HG03139 (cell line): ENCODE measurements at regions not wholly inside any gene's neighbourhood (a gene's known extent, or its start where the extent isn't known, plus 50 kb on each side); places are given as distances from the start of the nearest gene placed in this dataset.

ENCODE experiments used
- ATAC-seq: cut with Tn5 transposase; IDR thresholded peaks from one replicate; pipeline ENCODE4 v1.9.1; 2021; ENCODE audit not compliant: unreplicated experiment

- ATAC-seq, result no peak
Observed at GRCh38 chr3:137409584-137409983, 354.5 kb upstream of the SOX14 start.

DNA sequence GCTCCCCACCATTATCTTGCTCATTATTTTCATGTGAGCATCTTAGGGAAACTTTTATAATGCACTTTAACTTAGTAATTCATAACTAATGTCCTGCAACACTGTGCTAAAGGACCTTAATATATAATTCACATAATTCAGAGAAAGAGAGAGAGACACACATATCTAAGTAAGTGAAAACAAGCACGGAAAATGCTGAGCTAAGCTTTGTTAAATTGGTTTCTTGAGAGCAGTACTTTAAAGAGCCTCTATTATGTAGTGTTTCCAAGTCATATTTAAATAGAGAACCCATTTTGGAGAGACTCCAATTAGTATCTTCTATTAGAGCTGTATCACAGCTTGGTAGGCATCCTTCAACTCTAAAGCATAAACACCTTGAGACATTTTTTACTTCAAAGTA, 354.1 kb upstream of the SOX14 start:
- no peak for ATAC-seq

DNA sequence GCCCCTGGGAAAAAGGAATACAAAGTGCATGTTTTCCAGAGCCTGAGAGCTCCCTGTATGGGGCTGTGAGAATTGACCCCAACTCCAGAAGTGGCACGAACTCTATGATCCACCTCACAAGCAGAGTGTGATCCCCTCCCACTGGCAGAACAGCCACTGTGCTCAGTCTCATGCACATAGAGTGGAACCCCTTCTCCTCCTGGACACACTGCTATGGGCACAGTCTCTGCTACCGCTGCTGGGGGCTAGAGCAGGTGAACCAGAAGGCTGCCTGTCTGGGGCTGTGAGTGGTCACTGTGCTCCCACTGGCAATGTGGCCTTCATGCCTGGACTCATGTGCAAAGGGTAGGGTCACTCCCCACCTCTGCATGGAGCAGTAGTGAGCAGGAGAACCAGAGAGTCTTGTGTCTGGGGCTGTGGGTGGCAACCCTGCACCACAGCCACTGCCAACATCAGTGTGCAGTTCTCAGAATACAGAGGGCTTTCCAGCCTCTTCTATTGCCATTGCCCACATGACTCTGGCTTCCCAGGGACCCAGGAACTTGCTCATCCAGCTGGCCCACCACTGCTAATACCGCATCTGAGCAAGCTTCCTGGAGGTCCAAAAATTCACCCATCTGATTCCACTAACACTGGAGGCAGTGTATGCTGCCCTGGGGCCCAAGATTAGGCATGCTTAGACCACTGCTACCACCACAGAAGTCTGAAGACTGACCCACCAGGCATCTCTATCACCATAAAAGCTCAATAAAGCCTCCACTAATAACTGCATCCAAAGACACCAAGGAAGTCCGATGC, 343.7 kb upstream of the SOX14 start:
- no peak for ATAC-seq

DNA sequence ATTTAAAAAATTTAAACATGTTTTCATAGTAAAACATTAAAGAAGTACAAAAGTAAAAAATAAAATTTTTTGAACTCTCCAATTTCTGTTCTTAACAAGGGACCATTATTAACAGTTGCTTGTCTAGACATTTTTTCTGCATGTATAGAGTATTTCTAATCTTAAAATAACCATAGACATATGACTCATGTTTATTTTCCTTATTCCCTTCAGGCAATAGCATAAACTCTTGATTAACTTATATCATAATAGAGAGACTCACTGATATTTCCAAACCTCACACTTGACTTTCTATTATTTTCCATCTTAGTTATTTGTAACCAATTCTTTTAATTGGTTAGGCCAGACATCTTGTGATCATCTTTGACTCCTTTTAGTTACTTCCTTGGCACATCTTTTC, 325.6 kb upstream of the SOX14 start:
- no peak for ATAC-seq

DNA sequence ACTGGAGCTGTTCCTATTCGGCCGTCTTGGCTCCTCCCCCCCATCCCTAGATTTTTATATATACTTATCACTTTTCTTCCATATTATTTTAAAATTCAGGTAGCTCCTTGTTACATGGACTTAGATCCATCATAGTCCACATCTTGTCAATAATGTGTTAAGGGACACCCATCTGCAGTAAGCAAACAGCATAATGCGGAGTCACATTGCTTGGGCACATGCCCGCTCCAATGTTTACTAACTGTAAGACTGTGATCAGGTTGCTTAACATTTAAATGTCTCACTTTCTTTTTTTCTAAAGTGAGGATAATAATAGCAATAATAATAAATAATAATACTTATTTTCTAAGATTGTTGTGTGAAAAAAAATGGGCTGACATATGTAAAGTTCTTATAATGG, 303.2 kb upstream of the SOX14 start:
- no peak for ATAC-seq

DNA sequence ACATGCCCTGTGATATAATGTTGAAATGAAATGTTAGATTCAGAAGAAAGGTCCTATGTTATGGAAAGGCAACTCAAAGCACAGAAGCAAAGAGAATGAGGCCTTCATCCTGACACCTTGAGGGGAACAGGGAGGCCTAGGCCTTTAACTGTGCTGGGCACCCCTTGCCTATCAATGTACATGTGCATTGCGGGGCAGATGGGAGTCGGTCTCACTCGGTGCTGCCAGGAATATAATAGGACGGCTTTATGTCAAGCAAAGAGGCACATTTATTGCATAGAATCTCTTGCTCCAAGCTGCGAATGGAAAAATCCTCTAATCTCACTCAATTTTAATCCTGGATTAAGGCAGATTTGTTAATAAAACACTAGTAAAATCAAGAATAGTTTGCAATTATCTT, 301.0 kb upstream of the SOX14 start:
- no peak for ATAC-seq

DNA sequence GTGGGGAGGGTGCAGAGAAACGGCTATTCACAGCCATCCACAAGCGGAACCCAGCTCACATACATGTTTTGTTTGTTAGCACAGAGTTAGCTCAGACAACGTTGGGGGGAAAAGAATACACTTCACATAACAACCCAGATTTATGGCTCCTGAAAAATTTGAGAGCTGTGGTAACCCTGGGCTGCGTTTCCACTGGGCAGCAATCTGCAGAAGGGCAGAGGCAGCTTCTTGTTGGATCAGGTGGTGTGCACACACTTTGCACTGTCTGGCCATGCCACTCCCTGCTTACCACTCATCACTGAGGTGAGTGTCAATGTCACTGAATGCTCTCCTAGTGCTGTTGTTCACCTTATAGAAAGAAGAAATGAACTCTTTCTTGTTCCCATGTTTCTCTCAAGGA, 299.8 kb upstream of the SOX14 start:
- ATAC-seq, result no peak

GRCh38 chr3:137468446-137468845, 295.7 kb upstream of the SOX14 start:
- no peak for ATAC-seq

DNA sequence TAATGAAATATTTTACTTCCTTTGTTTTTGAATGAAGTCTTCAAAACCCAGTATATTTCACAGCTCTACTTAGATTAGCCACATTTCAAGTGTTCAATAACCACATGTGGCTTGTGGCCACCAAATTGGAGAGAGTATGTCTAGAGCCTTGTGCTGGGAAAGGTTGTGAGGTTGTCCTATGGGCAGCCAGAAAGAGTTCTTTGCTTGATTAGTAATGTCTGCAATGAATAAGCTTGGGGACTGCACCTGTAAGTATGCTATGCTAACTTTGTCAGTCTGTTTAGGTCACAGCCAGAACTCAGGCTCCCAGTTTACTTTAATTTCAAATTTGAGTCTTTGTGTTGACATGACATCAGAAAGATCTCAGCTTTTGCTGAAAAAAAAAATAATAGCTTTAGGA, 294.9 kb upstream of the SOX14 start:
- ATAC-seq, result no peak

DNA sequence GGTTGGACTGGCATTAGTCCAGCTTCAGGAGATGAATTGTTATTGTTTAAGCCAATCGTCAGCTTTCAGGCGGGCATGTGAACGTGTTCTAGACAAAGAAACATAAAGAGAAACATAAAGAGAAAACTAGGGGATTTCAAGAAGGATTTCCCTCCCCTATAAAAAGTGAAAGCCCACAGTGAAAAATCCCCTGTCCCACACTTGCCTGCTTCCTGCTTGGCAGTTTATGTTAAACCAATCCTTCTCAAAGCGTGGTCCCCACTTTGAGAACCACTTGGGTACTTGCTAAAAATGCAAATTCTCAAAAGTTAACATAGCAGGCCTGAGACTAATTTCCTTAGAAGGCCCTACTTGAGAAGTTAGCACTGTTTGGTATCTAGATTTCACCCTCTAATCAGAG, 293.0 kb upstream of the SOX14 start:
- ATAC-seq, result no peak

- ATAC-seq, result no peak
Observed at GRCh38 chr3:137471558-137472204, 292.4 kb upstream of the SOX14 start.

- no peak for ATAC-seq
Observed at GRCh38 chr3:137477614-137478013, 286.5 kb upstream of the SOX14 start.

GRCh38 chr3:137509354-137510045, 254.6 kb upstream of the SOX14 start:
- ATAC-seq, result no peak

GRCh38 chr3:137511655-137512054, 252.5 kb upstream of the SOX14 start:
- no peak for ATAC-seq

GRCh38 chr3:137514853-137515252, 249.3 kb upstream of the SOX14 start:
- no peak for ATAC-seq

DNA sequence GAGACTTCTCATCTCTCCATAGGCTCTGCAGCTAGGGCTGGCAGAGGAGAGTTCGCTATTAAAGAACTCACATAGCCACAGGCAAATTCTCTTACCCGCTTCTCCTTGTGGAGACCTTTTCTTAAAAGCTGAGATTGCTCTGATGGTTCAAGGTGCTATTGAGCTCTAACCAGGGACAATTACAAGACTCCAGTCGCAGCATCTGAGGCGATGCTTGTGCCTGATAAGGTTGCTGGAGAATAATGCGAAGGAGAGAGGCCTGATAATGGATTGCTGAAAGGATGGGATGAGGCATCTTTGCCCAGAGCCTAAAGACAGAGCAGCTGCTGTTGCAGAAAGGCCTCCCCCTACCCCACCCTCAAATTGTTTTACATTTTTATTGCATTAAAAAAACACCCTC, 244.5 kb upstream of the SOX14 start:
- no peak for ATAC-seq

DNA sequence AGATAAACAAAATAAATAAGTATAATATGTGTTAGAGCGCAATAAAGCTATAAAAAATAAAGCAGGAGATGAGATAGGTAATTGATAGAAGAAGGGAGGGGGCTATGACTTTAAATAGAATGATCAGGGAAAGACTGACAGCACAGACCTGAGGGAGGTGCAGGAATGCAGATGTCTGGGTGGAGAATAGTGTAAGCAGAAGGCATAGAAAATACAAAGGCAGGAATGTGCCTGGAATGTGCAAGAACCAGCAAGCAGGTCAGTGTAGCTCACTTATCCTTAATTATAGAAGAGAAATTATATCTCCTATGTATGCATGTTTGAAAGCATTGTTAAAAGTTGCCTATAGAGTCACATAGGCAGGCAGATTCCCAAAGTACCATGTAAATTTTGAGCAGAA, 239.4 kb upstream of the SOX14 start:
- ATAC-seq, result no peak

DNA sequence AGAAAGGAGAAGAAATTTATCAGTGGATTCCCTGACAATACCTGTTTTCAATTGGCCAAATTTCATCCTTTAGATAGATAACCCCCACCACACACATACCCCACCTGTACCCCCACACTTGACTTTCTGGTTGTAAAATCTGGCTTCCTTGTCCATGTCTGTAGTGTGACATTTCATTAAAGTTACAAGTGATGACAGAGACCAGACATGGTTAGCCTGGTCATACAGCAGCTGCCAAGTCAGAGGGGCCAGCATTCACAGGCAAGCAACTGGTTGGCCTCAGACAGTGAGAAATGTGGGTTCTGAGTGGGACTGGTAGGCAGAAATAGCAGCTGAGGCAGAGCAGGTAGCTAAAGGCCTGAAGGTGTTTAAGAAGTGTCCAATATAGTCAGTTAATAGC, 238.6 kb upstream of the SOX14 start:
- ATAC-seq, result no peak

GRCh38 chr3:137542049-137542448, 222.1 kb upstream of the SOX14 start:
- no peak for ATAC-seq

DNA sequence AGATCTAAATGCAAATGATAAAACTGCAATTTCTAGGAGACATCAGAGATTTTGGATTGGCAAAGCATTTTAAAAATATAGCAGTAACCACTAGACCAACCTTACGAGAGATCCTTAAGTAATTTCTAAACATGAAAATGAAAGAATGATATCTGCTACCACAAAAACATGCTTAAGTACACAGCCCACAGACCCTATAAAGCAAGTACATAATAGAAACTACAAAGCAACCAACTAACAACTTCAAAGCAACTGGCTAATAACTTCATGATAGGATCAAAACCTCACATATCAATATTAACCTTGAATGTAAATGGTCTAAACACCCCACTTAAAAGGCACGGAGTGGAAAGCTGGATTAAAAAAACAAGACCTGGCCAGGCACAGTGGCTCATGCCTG, 209.9 kb upstream of the SOX14 start:
- ATAC-seq, result no peak

DNA sequence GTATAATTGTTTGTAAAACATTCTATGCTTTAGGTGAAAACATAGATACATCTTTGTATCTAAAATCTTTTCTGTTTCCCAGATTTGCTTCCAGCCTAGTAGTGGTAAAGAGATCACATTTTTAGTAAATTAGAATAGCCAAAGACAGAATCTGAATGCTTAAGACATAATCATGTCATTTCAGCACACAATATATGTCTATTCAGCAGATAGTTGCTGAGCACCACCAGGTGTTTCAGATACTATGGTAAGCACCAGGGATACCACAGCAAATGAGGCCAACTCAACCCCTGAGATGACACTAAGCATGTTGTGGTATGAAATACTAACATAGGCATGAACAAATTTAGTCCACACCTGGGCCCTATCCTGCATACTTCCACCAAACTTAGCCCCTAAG, 195.2 kb upstream of the SOX14 start:
- no peak for ATAC-seq

DNA sequence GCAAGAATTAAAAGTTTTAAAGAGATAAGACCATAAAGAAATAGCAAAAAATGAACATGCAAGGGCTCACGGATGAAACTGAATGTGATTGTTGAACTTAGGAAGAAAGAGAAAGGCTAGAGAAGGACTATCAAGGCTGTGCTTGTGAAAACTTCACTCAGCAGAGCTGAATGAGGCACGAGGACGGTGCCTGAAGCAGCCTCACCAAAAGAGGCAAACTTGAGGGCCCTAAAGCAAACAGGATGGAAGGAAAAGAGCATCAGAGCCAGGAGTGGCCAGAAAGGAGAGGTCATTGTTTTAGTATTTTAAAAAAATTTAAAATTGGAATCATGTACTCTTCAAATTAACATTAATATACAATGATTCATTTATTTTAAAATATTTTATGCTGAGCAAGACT, 191.2 kb upstream of the SOX14 start:
- no peak for ATAC-seq
